Duodenal mucosa (tissue), 2 donors: ENCODE measurements at regions not wholly inside any gene's neighbourhood (a gene's known extent, or its start where the extent isn't known, plus 50 kb on each side); places are given as distances from the start of the nearest gene placed in this dataset.
"Not testable (repeated sequence)": the region's sequence is repeated elsewhere in the genome, so short reads cannot be mapped to it uniquely, and the experiment has no call there.

Experiments used
- H3K27ac ChIP-seq: one replicate; pipeline ENCODE4 v1.7.0; 2013; ENCODE audit warnings: low read depth, low read length
- H3K27me3 ChIP-seq, 2 donors: one replicate each; pipeline ENCODE4 v1.7.0; 2013; ENCODE audit warnings: low read length in 2 of 2, control low read depth in 1 of 2; ENCODE audit not compliant: insufficient read depth in 2 of 2, control insufficient read depth in 1 of 2
- H3K36me3 ChIP-seq, 2 donors: one replicate each; pipeline ENCODE4 v1.7.0; 2013; ENCODE audit warnings: low read length in 2 of 2, control low read depth in 1 of 2; ENCODE audit not compliant: insufficient read depth in 2 of 2, control insufficient read depth in 1 of 2
- H3K4me1 ChIP-seq, 2 donors: one replicate each; pipeline ENCODE4 v1.7.0; 2013; ENCODE audit warnings: low read length in 2 of 2, control low read depth in 1 of 2; ENCODE audit not compliant: insufficient read depth in 2 of 2, control insufficient read depth in 1 of 2
- H3K4me3 ChIP-seq, 2 donors: one replicate each; pipeline ENCODE4 v1.7.0; 2013; ENCODE audit warnings: low read length in 2 of 2, low read depth in 1 of 2
- H3K9ac ChIP-seq, 2 donors: one replicate each; pipeline ENCODE4 v1.7.0; 2013; ENCODE audit warnings: low read length in 2 of 2, low read depth in 1 of 2
- H3K9me3 ChIP-seq, 2 donors: one replicate each; pipeline ENCODE4 v1.7.0; 2013; ENCODE audit warnings: low read length in 2 of 2, control low read depth in 1 of 2; ENCODE audit not compliant: control insufficient read depth in 1 of 2

GRCh38 chr2:167732326-167732725 lies 515.1 kb downstream of the STK39 start:
- Histone ChIP-seq H3K4me1 (no peaks in the 10 kb centered on the region), H3K9ac (no peak overlapping the region), H3K36me3 (no peaks in the 10 kb centered on the region), H3K27me3 (no peaks in the 10 kb centered on the region), H3K9me3 (no peaks in the 10 kb centered on the region), H3K27ac (no peak overlapping the region), H3K4me3 (no peak overlapping the region)

- Histone ChIP-seq H3K27ac (no peak overlapping the region), H3K4me3 (no peak overlapping the region), H3K4me1 (no peaks in the 10 kb centered on the region), H3K27me3 (no peaks in the 10 kb centered on the region), H3K9me3 (no peaks in the 10 kb centered on the region), H3K9ac (no peak overlapping the region), H3K36me3 (no peaks in the 10 kb centered on the region)
Observed at GRCh38 chr2:167729911-167730310, 517.5 kb downstream of the STK39 start.

DNA sequence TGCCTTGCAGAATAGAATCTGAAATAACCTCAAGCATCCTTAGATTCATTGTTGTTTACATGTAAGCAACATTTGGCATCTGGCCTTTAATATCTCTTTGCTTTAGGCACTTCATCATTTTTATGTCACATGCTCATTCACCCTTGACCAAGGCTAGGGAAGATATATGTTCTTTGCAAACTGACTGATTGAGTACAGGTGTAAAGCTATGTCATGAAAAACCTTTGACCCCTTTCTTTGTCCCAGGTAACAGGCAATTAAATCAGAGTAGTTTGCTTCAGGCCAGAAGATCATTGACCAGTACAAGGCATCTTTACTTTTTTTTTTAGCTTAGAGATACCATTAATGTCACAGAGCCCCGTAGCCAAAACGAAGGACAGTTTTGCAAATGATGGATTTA lies 520.6 kb downstream of the STK39 start:
- Histone ChIP-seq H3K4me1 (no peaks in the 10 kb centered on the region), H3K4me3 (no peak overlapping the region), H3K9me3 (no peaks in the 10 kb centered on the region), H3K36me3 (no peaks in the 10 kb centered on the region), H3K27me3 (no peaks in the 10 kb centered on the region), H3K9ac (no peak overlapping the region), H3K27ac (no peak overlapping the region)

GRCh38 chr2:167721593-167721992 lies 525.8 kb downstream of the STK39 start:
- H3K9ac ChIP-seq, result no peak overlapping the region
- no peaks in the 10 kb centered on the region for H3K36me3 ChIP-seq
- no peak overlapping the region for H3K27ac ChIP-seq
- no peak overlapping the region for H3K4me3 ChIP-seq
- H3K9me3 ChIP-seq, result no peaks in the 10 kb centered on the region
- no peaks in the 10 kb centered on the region for H3K4me1 ChIP-seq
- no peaks in the 10 kb centered on the region for H3K27me3 ChIP-seq

- no peak overlapping the region for H3K27ac ChIP-seq
- H3K4me3 ChIP-seq, result no peak overlapping the region
- H3K36me3 ChIP-seq, result no peaks in the 10 kb centered on the region
- no peaks in the 10 kb centered on the region for H3K4me1 ChIP-seq
- no peaks in the 10 kb centered on the region for H3K9me3 ChIP-seq
- no peaks in the 10 kb centered on the region for H3K27me3 ChIP-seq
- no peak overlapping the region for H3K9ac ChIP-seq
Observed at GRCh38 chr2:167719410-167719809, 528.0 kb downstream of the STK39 start.

GRCh38 chr2:167718560-167718959 lies 528.8 kb downstream of the STK39 start:
- Histone ChIP-seq H3K27me3 (no peaks in the 10 kb centered on the region), H3K4me1 (no peaks in the 10 kb centered on the region), H3K36me3 (no peaks in the 10 kb centered on the region), H3K9me3 (no peaks in the 10 kb centered on the region), H3K27ac (no peak overlapping the region), H3K4me3 (no peak overlapping the region), H3K9ac (no peak overlapping the region)

GRCh38 chr2:167715932-167716331 lies 531.5 kb downstream of the STK39 start:
- no peaks in the 10 kb centered on the region for H3K36me3 ChIP-seq
- H3K27ac ChIP-seq, result no peak overlapping the region
- no peak overlapping the region for H3K9ac ChIP-seq
- no peaks in the 10 kb centered on the region for H3K9me3 ChIP-seq
- no peaks in the 10 kb centered on the region for H3K27me3 ChIP-seq
- H3K4me3 ChIP-seq, result no peak overlapping the region
- H3K4me1 ChIP-seq, result no peaks in the 10 kb centered on the region

GRCh38 chr2:167715498-167715897 lies 531.9 kb downstream of the STK39 start:
- H3K27me3 ChIP-seq, H3K4me3 ChIP-seq, H3K9ac ChIP-seq, H3K36me3 ChIP-seq, H3K9me3 ChIP-seq, H3K27ac ChIP-seq, H3K4me1 ChIP-seq: not testable (repeated sequence)

DNA sequence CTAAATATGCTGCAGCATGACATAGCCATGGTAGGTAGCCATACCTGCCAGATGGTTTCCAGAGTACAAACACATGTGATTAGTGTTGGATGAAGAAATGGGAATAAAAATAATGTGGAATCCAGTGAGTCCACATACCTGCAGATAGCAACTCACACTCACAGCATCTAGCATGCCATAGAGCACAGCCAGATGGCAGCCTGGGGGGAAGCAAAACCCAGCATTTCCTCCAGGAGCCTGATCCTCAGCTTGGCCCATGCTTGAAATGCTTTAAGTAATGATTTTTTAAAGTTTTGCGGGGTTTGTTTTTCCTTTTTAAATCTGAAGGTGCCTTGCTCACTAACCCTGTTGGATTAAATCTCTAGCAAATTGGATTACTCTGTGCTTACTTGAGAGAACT lies 535.1 kb downstream of the STK39 start:
- H3K36me3 ChIP-seq, result no peaks in the 10 kb centered on the region
- no peaks in the 10 kb centered on the region for H3K9me3 ChIP-seq
- H3K27ac ChIP-seq, result no peak overlapping the region
- H3K9ac ChIP-seq, result no peak overlapping the region
- H3K4me3 ChIP-seq, result no peak overlapping the region
- no peaks in the 10 kb centered on the region for H3K4me1 ChIP-seq
- H3K27me3 ChIP-seq, result no peaks in the 10 kb centered on the region

- Histone ChIP-seq H3K9ac (no peak overlapping the region), H3K4me1 (no peaks in the 10 kb centered on the region), H3K9me3 (no peaks in the 10 kb centered on the region), H3K27me3 (no peaks in the 10 kb centered on the region), H3K27ac (no peak overlapping the region), H3K4me3 (no peak overlapping the region), H3K36me3 (no peaks in the 10 kb centered on the region)
Observed at GRCh38 chr2:167708998-167709397, 538.4 kb downstream of the STK39 start.

- H3K9ac ChIP-seq, result no peak overlapping the region
Observed at GRCh38 chr2:167706800-167707199, 540.6 kb downstream of the STK39 start.

More at GRCh38 chr2:167706800-167707199, 540.6 kb downstream of the STK39 start:
- H3K27ac ChIP-seq, result no peak overlapping the region
- no peaks in the 10 kb centered on the region for H3K9me3 ChIP-seq
- no peaks in the 10 kb centered on the region for H3K36me3 ChIP-seq
- H3K27me3 ChIP-seq, result no peaks in the 10 kb centered on the region
- H3K4me1 ChIP-seq, result no peaks in the 10 kb centered on the region
- no peak overlapping the region for H3K4me3 ChIP-seq
